Pancreas (tissue), 10 donors: ENCODE measurements at regions not wholly inside any gene's neighbourhood (a gene's known extent, or its start where the extent isn't known, plus 50 kb on each side); places are given as distances from the start of the nearest gene placed in this dataset.

Experiments
- ATAC-seq, 4 donors: fragments of 200-7000 bp; cut with Tn5 transposase; one replicate each; pipeline versions ENCODE4 v1.8.0 to v1.9.1; 2020; ENCODE audit warnings: mild to moderate bottlenecking in 4 of 4, moderate library complexity in 4 of 4
- DNase-seq, 6 donors: peaks; one replicate each; pipeline ENCODE4 v3.0.0-alpha.2; 2020
- FAIRE-seq: peaks from 2 replicates; lab custom pipeline; 2012; peaks lifted over from hg19 to GRCh38; lab: Jason Lieb, UNC
- H3K27ac ChIP-seq, 4 donors: fragments of 200-600 bp; sonication (generic); 1 replicate in 3 of 4; 2 replicates in 1 of 4; pipeline versions ENCODE4 v1.5.0 to v1.8.0; 2020
- H3K27me3 ChIP-seq, 4 donors: fragments of 200-600 bp; one replicate each; pipeline ENCODE4 v1.8.0; 2021
- H3K36me3 ChIP-seq, 3 donors: fragments of 200-600 bp; sonication (generic) in 1 of 3; one replicate each; pipeline versions ENCODE4 v1.5.0 to v1.8.0; 2020 to 2021
- H3K4me1 ChIP-seq, 3 donors: fragments of 200-600 bp; one replicate each; pipeline ENCODE4 v1.8.0; 2021
- H3K4me3 ChIP-seq, 4 donors: fragments of 200-600 bp; sonication (generic) in 2 of 4; one replicate each; pipeline versions ENCODE4 v1.5.0 to v1.8.0; 2020 to 2021
- H3K9me3 ChIP-seq, 4 donors: fragments of 200-600 bp; one replicate each; pipeline ENCODE4 v1.8.0; 2021
- WGBS, 2 donors: extraction: QIAGEN DNeasy Blood & Tissue Kit; methylation state at CpG; one replicate each; pipeline ENCODE4 v1.1.7; 2013; 5-methylcytosine and 5-hydroxymethylcytosine counted together
- intact Hi-C, 3 donors: fragments of 100-400 bp; cut with DNase I; formaldehyde crosslinking; loops; one replicate each; pipeline versions ENCODE4 v1.11.1 to v1.14.2; 2022
- TF ChIP-seq, protein P1 (sequence below), 4 donors: fragments of 200-600 bp; sonication (generic) in 3 of 4; IDR thresholded peaks; one replicate each; pipeline versions ENCODE4 v1.5.0 to v1.8.0; 2021; ENCODE audit warnings: antibody characterized with exemption in 4 of 4
- donor health status: healthy with polysubstance abuse.
- donor health status: DM: no; HTN: no; CAD: no; lungs with moderate emphysema.
- donor health status: DM: no; HTN: no; CAD: no.
- donor health status: control.
- donor health status: control.
- donor health status: Bipolar disorder and iron deficiency.
- donor health status: DM: yes; HTN: yes; CAD: no.
- donor health status: DM: no; HTN: no; CAD: no.
- donor health status: DM: no; HTN: no; CAD: no.
- donor health status: DM: yes; HTN: yes; CAD: no.

DNA sequence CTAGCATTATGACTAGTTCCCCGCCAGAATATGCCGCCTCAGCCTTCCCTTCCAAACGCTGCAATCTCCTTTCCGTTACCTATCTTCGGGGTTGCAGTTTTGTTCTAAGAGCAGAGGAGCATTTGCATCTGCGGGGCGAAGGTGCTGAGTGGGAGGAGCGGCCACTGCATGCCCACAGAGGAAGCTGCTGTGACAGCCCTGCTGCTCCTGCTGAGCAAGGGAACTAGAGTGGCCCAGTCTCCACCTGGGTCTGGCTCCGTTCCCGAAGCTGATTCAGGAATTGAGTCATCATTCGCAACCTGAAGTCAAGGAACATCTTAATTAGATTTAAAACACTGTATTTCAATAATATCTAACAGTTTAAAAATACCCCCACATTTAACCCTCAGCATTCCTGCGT is 98.2 kb upstream of the TJP1 start:
- Histone ChIP-seq H3K27ac (peak overlapping the region in 2 of 4 donors; percentile 10 to 28), H3K9me3 (no peaks in the 10 kb centered on the region), H3K4me3 (no peak overlapping the region), H3K4me1 (no peaks in the 10 kb centered on the region), H3K36me3 (no peaks in the 10 kb centered on the region), H3K27me3 (no peaks in the 10 kb centered on the region)
- DNase-seq (peak in 5 of 6 donors; percentile 46 to 63 (median 57)), FAIRE-seq (no peak), ATAC-seq (peak; percentile 68 to 86 (median 74))
- TF ChIP-seq, protein P1, sequence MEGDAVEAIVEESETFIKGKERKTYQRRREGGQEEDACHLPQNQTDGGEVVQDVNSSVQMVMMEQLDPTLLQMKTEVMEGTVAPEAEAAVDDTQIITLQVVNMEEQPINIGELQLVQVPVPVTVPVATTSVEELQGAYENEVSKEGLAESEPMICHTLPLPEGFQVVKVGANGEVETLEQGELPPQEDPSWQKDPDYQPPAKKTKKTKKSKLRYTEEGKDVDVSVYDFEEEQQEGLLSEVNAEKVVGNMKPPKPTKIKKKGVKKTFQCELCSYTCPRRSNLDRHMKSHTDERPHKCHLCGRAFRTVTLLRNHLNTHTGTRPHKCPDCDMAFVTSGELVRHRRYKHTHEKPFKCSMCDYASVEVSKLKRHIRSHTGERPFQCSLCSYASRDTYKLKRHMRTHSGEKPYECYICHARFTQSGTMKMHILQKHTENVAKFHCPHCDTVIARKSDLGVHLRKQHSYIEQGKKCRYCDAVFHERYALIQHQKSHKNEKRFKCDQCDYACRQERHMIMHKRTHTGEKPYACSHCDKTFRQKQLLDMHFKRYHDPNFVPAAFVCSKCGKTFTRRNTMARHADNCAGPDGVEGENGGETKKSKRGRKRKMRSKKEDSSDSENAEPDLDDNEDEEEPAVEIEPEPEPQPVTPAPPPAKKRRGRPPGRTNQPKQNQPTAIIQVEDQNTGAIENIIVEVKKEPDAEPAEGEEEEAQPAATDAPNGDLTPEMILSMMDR (IDR thresholded peaks at IDR 0.05), result no peak
- 66% methylated on average over 12 of the region's 12 CpGs for WGBS, 2 donors
- intact Hi-C loops, result no loop called here

DNA sequence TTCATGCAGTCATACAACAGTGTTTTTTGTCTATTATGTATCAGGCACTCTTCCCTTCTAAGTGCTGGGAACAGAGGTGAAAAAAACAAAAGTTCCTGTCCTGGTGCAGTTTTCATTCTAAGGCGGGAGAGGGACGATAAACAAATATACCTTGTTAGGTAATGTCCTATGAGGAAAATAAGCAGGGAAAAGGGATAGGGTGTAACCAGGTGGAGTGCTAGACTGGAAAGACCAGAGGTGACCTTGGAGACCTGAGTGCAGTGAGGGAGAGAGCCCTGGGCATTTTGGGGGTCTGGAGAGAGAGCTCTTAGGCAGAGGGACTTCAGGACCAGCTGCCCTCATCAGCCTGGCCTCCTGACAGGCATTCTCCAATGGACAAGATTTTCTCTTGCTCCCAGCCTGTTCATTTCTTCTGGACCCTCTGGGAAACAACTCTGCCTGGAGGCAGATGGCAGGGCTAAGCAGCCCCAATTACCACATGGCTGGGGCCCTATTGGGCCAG is 97.2 kb upstream of the TJP1 start:
- ATAC-seq (no peak), FAIRE-seq (no peak), DNase-seq (no peak)
- intact Hi-C loops, result no loop called here
- no peak overlapping the region for H3K4me3 ChIP-seq
- TF ChIP-seq, protein P1 (IDR thresholded peaks at IDR 0.05), result no peak
- no peaks in the 10 kb centered on the region for H3K27me3 ChIP-seq
- no peak overlapping the region for H3K27ac ChIP-seq
- H3K36me3 ChIP-seq, result no peaks in the 10 kb centered on the region
- WGBS, 2 donors, result 63 to 65% methylated on average over 2 of the region's 2 CpGs
- no peaks in the 10 kb centered on the region for H3K4me1 ChIP-seq
- no peaks in the 10 kb centered on the region for H3K9me3 ChIP-seq

DNA sequence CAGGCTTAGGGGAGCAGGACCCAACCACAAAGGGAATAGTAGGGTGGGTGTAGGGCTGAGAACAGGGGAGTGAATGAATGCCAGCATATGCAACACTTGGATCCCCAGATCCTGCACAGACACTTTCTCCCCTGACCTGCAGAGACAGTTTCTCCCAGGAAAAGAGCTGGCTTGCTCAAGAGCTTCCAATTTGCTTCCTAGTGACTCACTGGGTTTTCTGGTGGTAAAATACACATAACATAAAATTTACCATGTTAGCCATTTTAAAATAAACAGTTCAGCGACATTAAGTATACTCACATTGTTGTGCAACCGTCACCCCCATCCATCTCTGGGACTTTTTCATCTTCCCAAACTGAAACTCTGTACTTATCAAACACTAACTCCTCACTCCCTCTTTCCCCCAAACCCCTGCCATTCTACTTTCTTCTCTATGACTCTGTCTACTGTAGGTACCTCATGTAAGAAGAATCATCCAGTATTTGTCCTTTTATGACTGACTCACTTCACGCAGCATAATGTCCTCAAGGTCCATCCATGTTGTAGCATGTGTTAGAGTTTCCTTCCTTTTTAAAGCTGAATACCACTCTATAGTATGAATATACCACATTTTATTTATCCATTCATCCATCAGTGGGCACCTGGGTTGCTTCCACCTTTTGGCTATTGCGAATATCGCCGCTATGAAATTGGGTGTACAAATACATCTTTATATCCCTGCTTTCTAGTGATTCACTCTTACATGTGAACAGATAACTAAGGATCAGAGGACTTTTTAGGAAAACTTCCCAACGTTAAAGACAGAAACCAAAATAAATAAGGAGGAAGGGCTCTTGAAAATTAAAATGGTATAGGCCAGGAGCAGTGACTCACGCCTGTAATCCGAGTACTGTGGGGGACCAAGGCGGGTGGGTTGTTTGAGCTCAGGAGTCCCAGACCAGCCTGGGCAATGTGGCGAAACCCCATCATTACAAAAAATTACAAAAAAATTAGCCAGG is 95.6 kb upstream of the TJP1 start:
- Histone ChIP-seq H3K27me3 (no peaks in the 10 kb centered on the region), H3K27ac (no peak overlapping the region), H3K9me3 (no peaks in the 10 kb centered on the region), H3K36me3 (no peaks in the 10 kb centered on the region), H3K4me1 (no peaks in the 10 kb centered on the region), H3K4me3 (no peak overlapping the region)
- WGBS, 2 donors, result 91 to 92% methylated on average over 11 of the region's 11 CpGs
- no peak for DNase-seq
- ATAC-seq, result no peak
- intact Hi-C loops, result no loop called here
- no peak for FAIRE-seq
- TF ChIP-seq, protein P1 (IDR thresholded peaks at IDR 0.05), result no peak

DNA sequence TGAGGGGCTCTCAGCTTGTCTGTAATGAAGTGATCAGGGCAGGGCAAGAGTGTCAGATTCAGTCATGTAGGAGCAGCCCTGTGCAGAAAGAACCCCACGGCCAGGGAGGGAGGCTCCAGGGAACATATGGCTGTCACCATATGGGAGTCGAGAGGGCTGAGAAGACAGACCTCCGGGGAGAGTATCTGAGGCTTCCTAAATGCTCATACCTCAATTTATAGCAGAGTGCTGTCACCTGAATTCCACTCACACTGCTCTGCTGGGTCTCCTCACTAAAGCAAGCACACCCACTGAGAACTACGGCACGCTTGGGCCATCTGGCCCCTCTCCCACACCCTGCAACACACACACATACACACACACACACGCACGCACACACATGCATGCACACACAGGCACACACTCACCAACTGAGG is 92.3 kb upstream of the TJP1 start:
- FAIRE-seq, result no peak
- intact Hi-C loops, result no loop called here
- Histone ChIP-seq H3K9me3 (no peaks in the 10 kb centered on the region), H3K27ac (no peak overlapping the region), H3K4me3 (no peak overlapping the region), H3K36me3 (no peaks in the 10 kb centered on the region), H3K4me1 (no peaks in the 10 kb centered on the region), H3K27me3 (no peaks in the 10 kb centered on the region)
- DNase-seq, result peak in 3 of 6 donors; percentile 34 to 42 (median 40)
- 37 to 40% methylated on average over 7 of the region's 7 CpGs for WGBS, 2 donors
- ATAC-seq, result peak in 3 of 4 donors; percentile 77 to 90 (median 77)
- TF ChIP-seq, protein P1 (IDR thresholded peaks at IDR 0.05), result no peak
